HG02981 (cell line): ENCODE measurements at regions not wholly inside any gene's neighbourhood (a gene's known extent, or its start where the extent isn't known, plus 50 kb on each side); places are given as distances from the start of the nearest gene placed in this dataset.

Source experiments
- ATAC-seq: cut with Tn5 transposase; IDR thresholded peaks from one replicate; pipeline ENCODE4 v1.9.1; 2021; ENCODE audit warnings: mild to moderate bottlenecking, moderate library complexity; ENCODE audit not compliant: unreplicated experiment

DNA sequence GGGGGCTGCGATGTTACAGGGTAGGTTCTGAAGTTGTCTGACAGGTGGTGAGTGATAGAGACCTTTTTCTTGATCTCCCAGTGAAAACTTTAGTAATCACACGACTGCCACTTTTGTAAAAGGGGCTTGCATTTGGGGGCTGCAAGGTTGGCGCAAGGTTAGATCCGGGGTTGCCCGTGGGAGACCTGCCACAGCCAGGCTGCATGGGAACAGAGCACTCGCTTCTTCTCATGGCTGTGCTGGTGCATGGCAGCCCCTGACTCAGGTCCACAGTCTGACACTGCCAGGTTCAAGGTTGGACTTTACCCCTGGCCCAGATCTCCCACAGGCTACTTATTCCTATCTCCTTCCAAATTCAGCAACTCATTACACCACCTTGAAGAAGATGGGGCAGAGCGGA, 1190.4 kb downstream of the UQCRFS1 start:
- ATAC-seq = no peak

DNA sequence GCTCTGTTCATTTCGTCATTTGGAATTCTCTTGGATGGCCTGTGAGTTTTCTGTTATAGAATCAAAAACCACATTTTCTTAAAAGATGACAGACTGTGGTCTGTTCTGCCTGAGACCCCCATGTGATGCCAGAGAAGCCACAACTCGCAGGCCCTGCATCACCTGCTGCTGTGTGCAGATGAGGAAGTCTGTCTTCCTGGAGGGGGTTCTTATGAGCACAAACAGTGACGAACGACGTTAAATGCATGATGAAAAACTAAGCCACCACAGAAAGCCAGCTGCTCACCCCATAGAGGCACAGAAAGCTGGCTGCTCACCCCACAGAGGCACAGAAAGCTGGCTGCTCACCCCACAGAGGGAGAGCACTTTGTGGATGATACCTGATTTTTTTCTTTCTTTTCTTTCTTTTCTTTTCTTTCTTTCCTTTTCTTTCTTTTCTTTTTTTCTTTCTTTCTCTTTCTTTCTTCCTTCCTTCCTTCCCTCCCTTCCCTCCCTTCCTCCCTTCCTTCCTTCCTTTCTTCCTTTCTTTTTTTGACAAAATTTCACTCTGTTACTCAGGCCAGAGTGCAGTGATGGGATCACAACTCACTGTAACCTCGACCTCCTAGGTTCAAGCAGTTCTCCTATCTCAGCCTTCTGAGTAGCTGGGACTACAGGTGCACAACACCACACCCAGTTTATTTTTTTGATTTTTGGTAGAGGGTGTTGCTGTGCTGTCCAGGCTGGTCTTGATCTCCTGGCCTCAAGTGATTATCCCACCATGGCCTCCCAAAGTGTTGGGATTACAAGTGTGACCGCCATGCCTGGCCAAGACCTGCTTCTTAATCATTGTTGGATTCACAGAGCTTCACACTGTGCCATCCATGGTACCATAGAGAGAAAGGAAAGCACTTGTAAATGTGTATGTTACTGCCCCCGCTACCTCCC, 1191.4 kb downstream of the UQCRFS1 start:
- ATAC-seq = no peak

DNA sequence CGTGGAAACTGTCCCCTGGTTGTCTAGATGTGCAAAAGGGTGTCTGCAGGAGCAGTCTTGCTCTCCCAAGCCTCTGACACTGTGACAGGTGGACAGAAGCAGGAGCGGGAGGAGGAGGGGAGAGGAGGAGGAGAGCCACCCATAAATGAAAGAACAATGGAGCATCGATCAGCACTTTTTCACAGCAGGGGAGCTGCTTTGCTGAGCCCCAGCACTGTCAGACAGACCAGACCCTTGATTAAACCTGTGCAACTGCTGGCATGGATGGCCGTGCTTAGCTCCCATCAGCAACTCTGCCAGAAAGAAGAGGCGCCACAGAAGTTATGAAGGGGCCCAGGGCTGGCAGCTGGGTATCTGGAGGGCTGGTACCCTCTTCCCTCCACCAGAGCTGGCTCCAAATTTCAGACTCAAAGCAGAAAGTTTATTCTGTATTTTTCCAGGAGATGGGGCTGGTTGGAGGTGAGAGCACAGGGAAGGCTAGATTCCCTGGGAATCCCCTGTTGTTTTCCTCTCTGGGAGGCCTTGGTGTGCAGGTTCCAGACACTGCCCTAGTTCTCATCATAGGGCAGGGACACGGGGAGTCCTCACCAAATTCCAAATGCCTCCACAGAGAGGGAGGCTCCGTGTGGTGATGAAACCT, 1192.2 kb downstream of the UQCRFS1 start:
- ATAC-seq = no peak

- no peak for ATAC-seq
These were observed 1193.0 kb downstream of the UQCRFS1 start for GRCh38 chr19:28019901-28020300.

GRCh38 chr19:28019371-28019770, 1193.6 kb downstream of the UQCRFS1 start:
- ATAC-seq = no peak

DNA sequence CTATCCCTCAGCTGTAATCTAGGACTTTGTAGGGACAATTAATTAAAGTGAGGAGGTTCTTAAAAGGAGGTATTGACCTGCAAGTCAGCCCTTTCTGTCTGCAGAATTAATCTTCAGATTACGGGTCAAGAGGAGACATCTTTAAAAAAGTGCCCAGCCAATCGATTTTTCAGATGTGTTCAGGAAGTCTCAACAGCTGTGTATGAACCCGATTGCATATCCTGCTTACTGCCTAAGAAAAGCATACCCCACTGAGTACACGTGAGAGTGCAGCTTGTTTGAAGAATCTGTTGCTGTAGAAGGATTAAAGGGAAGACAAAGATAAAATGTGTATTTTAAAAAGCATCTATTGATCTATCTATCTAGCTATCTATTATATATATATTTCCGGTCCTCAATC, 1194.5 kb downstream of the UQCRFS1 start:
- no peak for ATAC-seq

DNA sequence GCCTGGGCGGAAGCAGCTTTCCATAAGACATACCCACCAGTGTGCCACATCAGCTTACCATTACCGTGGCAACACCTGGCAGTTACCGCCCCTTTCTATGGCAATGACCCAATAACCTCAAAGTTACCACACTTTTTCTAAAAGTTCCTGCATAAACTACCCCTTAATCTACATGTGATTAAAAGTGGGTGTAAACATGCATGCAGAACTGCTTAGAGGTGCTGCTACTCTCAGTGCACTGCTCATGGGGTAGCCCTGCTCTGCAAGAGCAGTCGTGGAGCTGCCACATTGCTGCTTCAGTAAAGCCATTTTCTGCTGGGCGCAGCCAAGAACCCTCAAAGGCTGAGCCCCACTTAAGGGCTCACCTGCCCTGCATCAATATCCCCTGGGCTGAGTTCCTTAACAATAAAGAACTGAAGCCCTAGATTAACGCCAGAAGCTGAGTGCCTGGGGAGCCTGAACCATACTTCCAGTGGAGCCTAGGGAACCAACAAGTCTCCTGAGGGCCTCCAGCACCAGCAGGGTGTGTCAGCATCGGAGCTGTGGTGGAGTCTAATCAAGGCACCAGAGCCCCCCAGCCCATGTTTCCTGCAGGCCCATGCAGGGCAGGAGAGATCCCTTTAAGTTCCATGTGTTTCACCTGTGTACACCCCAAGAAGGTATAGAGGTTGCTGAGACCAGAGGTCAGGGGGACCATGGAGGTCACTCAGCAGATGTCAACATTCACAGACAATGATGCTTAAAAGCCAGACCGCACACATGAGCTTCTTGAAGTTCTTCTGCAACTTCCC, 1198.1 kb downstream of the UQCRFS1 start:
- ATAC-seq = no peak

DNA sequence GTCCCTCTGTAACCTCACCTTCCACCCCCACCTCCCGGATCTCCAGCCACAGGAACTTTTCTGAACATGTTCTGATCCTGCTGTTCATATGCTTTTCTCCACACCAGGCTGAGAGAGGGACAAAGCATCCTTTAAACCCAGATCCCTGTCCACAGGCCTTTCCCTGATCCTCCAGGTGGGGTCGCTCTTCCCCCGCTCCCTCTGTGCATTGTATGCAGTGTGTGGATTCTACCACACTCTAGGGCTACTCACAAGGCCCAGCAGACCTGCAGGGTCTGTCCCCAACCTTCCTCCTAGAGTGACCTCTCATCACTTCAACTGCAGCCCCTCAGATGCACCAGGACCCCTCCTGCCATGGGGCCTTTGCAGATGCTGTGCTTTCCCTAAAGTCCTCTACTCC, 1200.6 kb downstream of the UQCRFS1 start:
- ATAC-seq = no peak

GRCh38 chr19:28010656-28011055, 1202.3 kb downstream of the UQCRFS1 start:
- ATAC-seq = no peak

- ATAC-seq = no peak
These were observed 1203.3 kb downstream of the UQCRFS1 start for GRCh38 chr19:28009696-28010095.

GRCh38 chr19:28008695-28009094, 1204.3 kb downstream of the UQCRFS1 start:
- no peak for ATAC-seq

GRCh38 chr19:28003543-28003942, 1209.4 kb downstream of the UQCRFS1 start:
- no peak for ATAC-seq

- no peak for ATAC-seq
These were observed 1215.9 kb downstream of the UQCRFS1 start for GRCh38 chr19:27997069-27997468.

GRCh38 chr19:27993619-27994570, 1219.1 kb downstream of the UQCRFS1 start:
- no peak for ATAC-seq

GRCh38 chr19:27986299-27986698, 1226.7 kb downstream of the UQCRFS1 start:
- ATAC-seq = no peak

DNA sequence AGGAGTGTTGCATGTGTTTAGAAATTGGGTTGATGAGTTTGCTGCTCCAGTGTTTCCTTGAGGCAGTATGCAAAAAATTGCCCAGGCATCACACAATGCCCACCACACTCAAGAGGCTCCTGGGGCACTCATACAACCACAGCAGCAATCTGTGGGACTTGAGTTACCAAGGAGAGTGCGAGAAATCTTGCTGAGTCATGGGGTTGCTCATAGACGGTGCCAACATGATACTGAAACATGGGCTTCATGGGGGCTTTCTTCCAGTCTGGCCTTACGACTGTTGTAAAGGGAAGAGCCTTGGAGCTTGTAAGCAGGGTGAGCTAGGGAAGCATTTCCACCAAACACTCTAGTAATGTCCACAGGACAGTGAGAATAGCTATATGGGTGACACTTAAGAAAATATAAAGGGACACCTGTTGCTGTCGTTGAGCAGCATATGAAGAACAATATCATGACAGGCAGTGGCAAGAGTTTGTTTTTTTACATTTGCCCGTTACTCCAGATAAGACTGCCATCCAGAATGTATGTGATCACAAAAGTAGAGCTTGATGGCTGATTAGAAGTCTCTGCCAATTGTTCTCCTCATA, 1237.4 kb downstream of the UQCRFS1 start:
- ATAC-seq = no peak

DNA sequence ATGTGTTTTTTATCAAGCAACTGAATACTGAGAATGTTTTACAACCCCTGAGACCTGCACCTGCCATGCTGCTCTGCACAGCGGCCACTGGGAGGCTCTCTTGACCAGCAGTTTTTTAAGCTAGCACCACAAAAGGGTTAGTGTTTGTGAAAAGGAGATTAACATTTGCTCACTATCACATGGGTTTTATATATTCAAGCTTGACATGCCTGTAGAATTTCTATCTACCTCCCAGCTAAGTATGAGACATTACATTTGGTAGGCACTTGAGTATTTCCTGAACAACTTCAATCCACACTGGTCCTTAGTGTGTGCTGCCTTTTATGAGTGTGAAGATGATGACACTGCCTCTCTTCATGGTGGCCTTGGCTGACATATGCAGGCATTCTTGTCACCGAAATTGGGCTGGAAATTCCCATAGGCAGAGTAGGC, 1238.9 kb downstream of the UQCRFS1 start:
- ATAC-seq = no peak

DNA sequence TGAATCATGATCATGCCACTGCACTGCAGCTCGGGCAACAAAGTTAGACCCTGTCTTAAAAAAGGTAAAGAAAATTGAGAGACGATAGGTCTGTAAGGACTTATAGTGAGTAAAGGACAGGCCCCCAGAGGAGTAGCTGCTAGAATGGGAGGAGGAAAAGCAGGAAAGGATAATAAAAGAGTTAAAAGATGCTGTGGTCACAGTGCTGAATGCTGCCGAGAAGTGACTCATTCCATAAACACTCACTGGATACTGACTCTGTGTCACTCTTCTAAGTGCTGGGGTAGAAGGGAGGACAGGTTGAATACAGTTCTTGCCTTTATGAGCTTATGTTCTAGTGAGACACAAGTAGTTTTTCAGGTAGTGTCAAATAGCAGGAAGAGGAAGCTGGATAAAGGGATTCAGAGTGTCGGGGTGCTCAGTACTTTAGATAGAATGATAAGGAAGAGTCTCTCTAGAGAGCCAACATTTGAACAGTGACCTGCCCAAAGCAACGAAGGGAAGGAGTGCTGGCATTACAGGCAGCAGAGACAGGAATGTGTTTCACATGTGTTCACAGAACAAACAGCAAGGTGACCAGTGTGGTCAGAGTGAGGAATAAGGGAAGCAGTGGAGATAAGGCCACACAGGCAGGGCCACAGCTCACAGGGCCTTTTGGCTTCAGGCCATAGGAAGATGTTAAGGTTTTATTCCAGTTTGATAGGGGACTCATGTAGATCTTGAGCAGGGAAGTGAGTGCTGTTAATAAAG, 1240.5 kb downstream of the UQCRFS1 start:
- no peak for ATAC-seq

DNA sequence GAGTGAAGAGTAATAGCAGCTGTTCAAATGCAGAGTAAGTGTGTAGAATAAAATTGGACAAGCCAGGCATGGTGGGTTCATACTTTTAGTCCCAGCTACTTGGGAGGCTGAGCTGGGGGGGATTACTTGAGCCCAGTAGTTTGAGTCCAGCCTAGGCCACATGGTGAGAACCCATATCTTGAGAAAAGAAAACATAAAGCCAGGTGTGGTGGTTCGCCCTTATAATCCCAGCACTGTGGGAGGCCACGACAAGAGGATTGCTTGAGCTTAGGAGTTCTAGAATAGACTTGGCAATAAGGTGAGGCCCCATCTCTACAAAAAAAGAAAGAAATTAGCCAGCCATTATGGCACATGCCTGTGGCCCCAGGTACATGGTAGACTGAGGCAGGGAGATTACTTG, 1241.1 kb downstream of the UQCRFS1 start:
- ATAC-seq = no peak
